ENCODE measurements at regions not wholly inside any gene's neighbourhood (a gene's known extent, or its start where the extent isn't known, plus 50 kb on each side); places are given as distances from the start of the nearest gene placed in this dataset.
"Not testable (repeated sequence)": the region's sequence is repeated elsewhere in the genome, so short reads cannot be mapped to it uniquely, and the experiment has no call there.

GRCh38 chr10:65176994-65177393 is 1655.8 kb downstream of the REEP3 start:
- H2BK5ac ChIP-seq (ENCODE audit: low read length) = no peak overlapping the region
- H3K4me1 ChIP-seq (ENCODE audit: control insufficient read depth, low read depth, low read length) = no peaks in the 10 kb centered on the region
- DNase-seq = no peak
- no peak overlapping the region for H2BK15ac ChIP-seq (replicated peaks; ENCODE audit: low read depth)
- no peak overlapping the region for H3K23ac ChIP-seq (ENCODE audit: low read length)
- no peak overlapping the region for H2AK5ac ChIP-seq (ENCODE audit: low read length)
- H3K4me2 ChIP-seq (ENCODE audit: low read length) = no peak overlapping the region
- H4K8ac ChIP-seq (ENCODE audit: low read depth, low read length) = no peak overlapping the region
- H3K9ac ChIP-seq (ENCODE audit: low read length) = no peak overlapping the region
- no peaks in the 10 kb centered on the region for H3K36me3 ChIP-seq (ENCODE audit: control insufficient read depth, insufficient read depth, low read length)
- WGBS (ENCODE audit: extremely low coverage, insufficient coverage, low lambda C conversion rate) = no CpG with 5 or more reads among the region's 7 CpGs
- no peak overlapping the region for H3K4ac ChIP-seq (ENCODE audit: low read depth, low read length)
- H3K79me1 ChIP-seq (ENCODE audit: low read length) = no peaks in the 10 kb centered on the region
- H3K56ac ChIP-seq (ENCODE audit: low read length) = no peak overlapping the region
- H3K79me2 ChIP-seq (ENCODE audit: control insufficient read depth, insufficient read depth, low read length) = no peaks in the 10 kb centered on the region
- H3K4me3 ChIP-seq (ENCODE audit: low read length) = no peak overlapping the region
- no peak overlapping the region for H4K5ac ChIP-seq (ENCODE audit: low read length)
- H3K18ac ChIP-seq (ENCODE audit: low read length) = no peak overlapping the region
- no peak overlapping the region for H3K27ac ChIP-seq (ENCODE audit: low read depth, low read length)
- H2BK120ac ChIP-seq (ENCODE audit: low read depth, low read length) = no peak overlapping the region
- no peaks in the 10 kb centered on the region for H3K27me3 ChIP-seq (ENCODE audit: insufficient read depth, low read length, poor library complexity)

- Histone ChIP-seq H2BK15ac (replicated peaks; ENCODE audit: low read depth) (no peak overlapping the region), H3K23ac (ENCODE audit: low read length) (no peak overlapping the region), H3K56ac (ENCODE audit: low read length) (no peak overlapping the region), H3K79me2 (ENCODE audit: control insufficient read depth, insufficient read depth, low read length) (no peaks in the 10 kb centered on the region), H3K4me2 (ENCODE audit: low read length) (no peak overlapping the region), H4K5ac (ENCODE audit: low read length) (no peak overlapping the region), H3K4me3 (ENCODE audit: low read length) (no peak overlapping the region), H2AK5ac (ENCODE audit: low read length) (no peak overlapping the region), H3K27ac (ENCODE audit: low read depth, low read length) (no peak overlapping the region), H2BK120ac (ENCODE audit: low read depth, low read length) (no peak overlapping the region), H4K8ac (ENCODE audit: low read depth, low read length) (no peak overlapping the region), H3K4ac (ENCODE audit: low read depth, low read length) (no peak overlapping the region), H3K27me3 (ENCODE audit: insufficient read depth, low read length, poor library complexity) (no peaks in the 10 kb centered on the region), H3K36me3 (ENCODE audit: control insufficient read depth, insufficient read depth, low read length) (no peaks in the 10 kb centered on the region), H2BK5ac (ENCODE audit: low read length) (no peak overlapping the region), H3K4me1 (ENCODE audit: control insufficient read depth, low read depth, low read length) (no peaks in the 10 kb centered on the region), H3K79me1 (ENCODE audit: low read length) (no peaks in the 10 kb centered on the region), H3K18ac (ENCODE audit: low read length) (no peak overlapping the region), H3K9ac (ENCODE audit: low read length) (no peak overlapping the region)
- no peak for DNase-seq
- no CpG with 5 or more reads among the region's 1 CpG for WGBS (ENCODE audit: extremely low coverage, insufficient coverage, low lambda C conversion rate)
These were observed 1662.0 kb downstream of the REEP3 start for GRCh38 chr10:65183236-65183635.

- not testable (repeated sequence) for H3K56ac ChIP-seq (ENCODE audit: low read length); H3K4ac ChIP-seq (ENCODE audit: low read depth, low read length); H2BK120ac ChIP-seq (ENCODE audit: low read depth, low read length); H4K5ac ChIP-seq (ENCODE audit: low read length); H3K79me1 ChIP-seq (ENCODE audit: low read length); H3K79me2 ChIP-seq (ENCODE audit: control insufficient read depth, insufficient read depth, low read length); H3K9ac ChIP-seq (ENCODE audit: low read length); H3K27me3 ChIP-seq (ENCODE audit: insufficient read depth, low read length, poor library complexity); H3K4me2 ChIP-seq (ENCODE audit: low read length); DNase-seq; H3K36me3 ChIP-seq (ENCODE audit: control insufficient read depth, insufficient read depth, low read length); H3K27ac ChIP-seq (ENCODE audit: low read depth, low read length); H4K8ac ChIP-seq (ENCODE audit: low read depth, low read length); H2AK5ac ChIP-seq (ENCODE audit: low read length); H2BK15ac ChIP-seq (replicated peaks; ENCODE audit: low read depth); H3K4me1 ChIP-seq (ENCODE audit: control insufficient read depth, low read depth, low read length); H3K23ac ChIP-seq (ENCODE audit: low read length); H3K18ac ChIP-seq (ENCODE audit: low read length); H3K4me3 ChIP-seq (ENCODE audit: low read length); H2BK5ac ChIP-seq (ENCODE audit: low read length)
- WGBS (ENCODE audit: extremely low coverage, insufficient coverage, low lambda C conversion rate) = no CpG with 5 or more reads among the region's 1 CpG
These were observed 1665.5 kb downstream of the REEP3 start for GRCh38 chr10:65186668-65187067.

GRCh38 chr10:65194126-65194525 is 1672.9 kb downstream of the REEP3 start:
- Histone ChIP-seq H4K5ac (ENCODE audit: low read length) (no peak overlapping the region), H3K4me2 (ENCODE audit: low read length) (no peak overlapping the region), H3K18ac (ENCODE audit: low read length) (no peak overlapping the region), H4K8ac (ENCODE audit: low read depth, low read length) (no peak overlapping the region), H3K4me3 (ENCODE audit: low read length) (no peak overlapping the region), H3K27ac (ENCODE audit: low read depth, low read length) (no peak overlapping the region), H3K79me1 (ENCODE audit: low read length) (no peaks in the 10 kb centered on the region), H3K56ac (ENCODE audit: low read length) (no peak overlapping the region), H3K79me2 (ENCODE audit: control insufficient read depth, insufficient read depth, low read length) (no peaks in the 10 kb centered on the region), H2AK5ac (ENCODE audit: low read length) (no peak overlapping the region), H3K27me3 (ENCODE audit: insufficient read depth, low read length, poor library complexity) (no peaks in the 10 kb centered on the region), H2BK5ac (ENCODE audit: low read length) (no peak overlapping the region), H2BK15ac (replicated peaks; ENCODE audit: low read depth) (no peak overlapping the region), H3K9ac (ENCODE audit: low read length) (no peak overlapping the region), H3K4me1 (ENCODE audit: control insufficient read depth, low read depth, low read length) (no peaks in the 10 kb centered on the region), H3K23ac (ENCODE audit: low read length) (no peak overlapping the region), H3K4ac (ENCODE audit: low read depth, low read length) (no peak overlapping the region), H2BK120ac (ENCODE audit: low read depth, low read length) (no peak overlapping the region), H3K36me3 (ENCODE audit: control insufficient read depth, insufficient read depth, low read length) (no peaks in the 10 kb centered on the region)
- WGBS (ENCODE audit: extremely low coverage, insufficient coverage, low lambda C conversion rate) = no CpG with 5 or more reads among the region's 7 CpGs
- DNase-seq = peak; percentile 58

GRCh38 chr10:65194555-65194954 is 1673.4 kb downstream of the REEP3 start:
- no peaks in the 10 kb centered on the region for H3K4me1 ChIP-seq (ENCODE audit: control insufficient read depth, low read depth, low read length)
- no peak for DNase-seq
- no peaks in the 10 kb centered on the region for H3K27me3 ChIP-seq (ENCODE audit: insufficient read depth, low read length, poor library complexity)
- H3K4me3 ChIP-seq (ENCODE audit: low read length) = no peak overlapping the region
- no peak overlapping the region for H4K5ac ChIP-seq (ENCODE audit: low read length)
- no peak overlapping the region for H4K8ac ChIP-seq (ENCODE audit: low read depth, low read length)
- H2BK5ac ChIP-seq (ENCODE audit: low read length) = no peak overlapping the region
- H3K27ac ChIP-seq (ENCODE audit: low read depth, low read length) = no peak overlapping the region
- no peak overlapping the region for H3K4ac ChIP-seq (ENCODE audit: low read depth, low read length)
- H3K56ac ChIP-seq (ENCODE audit: low read length) = no peak overlapping the region
- H3K79me1 ChIP-seq (ENCODE audit: low read length) = no peaks in the 10 kb centered on the region
- no peak overlapping the region for H3K23ac ChIP-seq (ENCODE audit: low read length)
- no peak overlapping the region for H2BK15ac ChIP-seq (replicated peaks; ENCODE audit: low read depth)
- no peak overlapping the region for H3K18ac ChIP-seq (ENCODE audit: low read length)
- H2BK120ac ChIP-seq (ENCODE audit: low read depth, low read length) = no peak overlapping the region
- no peaks in the 10 kb centered on the region for H3K36me3 ChIP-seq (ENCODE audit: control insufficient read depth, insufficient read depth, low read length)
- H3K9ac ChIP-seq (ENCODE audit: low read length) = no peak overlapping the region
- WGBS (ENCODE audit: extremely low coverage, insufficient coverage, low lambda C conversion rate) = no CpG with 5 or more reads among the region's 2 CpGs
- H2AK5ac ChIP-seq (ENCODE audit: low read length) = no peak overlapping the region
- no peaks in the 10 kb centered on the region for H3K79me2 ChIP-seq (ENCODE audit: control insufficient read depth, insufficient read depth, low read length)
- no peak overlapping the region for H3K4me2 ChIP-seq (ENCODE audit: low read length)

GRCh38 chr10:65196111-65196510 is 1674.9 kb downstream of the REEP3 start:
- no peak overlapping the region for H2BK5ac ChIP-seq (ENCODE audit: low read length)
- H3K27ac ChIP-seq (ENCODE audit: low read depth, low read length) = no peak overlapping the region
- H3K4me3 ChIP-seq (ENCODE audit: low read length) = no peak overlapping the region
- no CpG with 5 or more reads among the region's 1 CpG for WGBS (ENCODE audit: extremely low coverage, insufficient coverage, low lambda C conversion rate)
- no peak overlapping the region for H4K5ac ChIP-seq (ENCODE audit: low read length)
- no peak overlapping the region for H2AK5ac ChIP-seq (ENCODE audit: low read length)
- H3K36me3 ChIP-seq (ENCODE audit: control insufficient read depth, insufficient read depth, low read length) = no peaks in the 10 kb centered on the region
- no peak overlapping the region for H3K56ac ChIP-seq (ENCODE audit: low read length)
- H3K9ac ChIP-seq (ENCODE audit: low read length) = no peak overlapping the region
- H3K4ac ChIP-seq (ENCODE audit: low read depth, low read length) = no peak overlapping the region
- H3K18ac ChIP-seq (ENCODE audit: low read length) = no peak overlapping the region
- no peak overlapping the region for H2BK15ac ChIP-seq (replicated peaks; ENCODE audit: low read depth)
- H3K79me2 ChIP-seq (ENCODE audit: control insufficient read depth, insufficient read depth, low read length) = no peaks in the 10 kb centered on the region
- no peaks in the 10 kb centered on the region for H3K4me1 ChIP-seq (ENCODE audit: control insufficient read depth, low read depth, low read length)
- H4K8ac ChIP-seq (ENCODE audit: low read depth, low read length) = no peak overlapping the region
- no peaks in the 10 kb centered on the region for H3K79me1 ChIP-seq (ENCODE audit: low read length)
- no peak for DNase-seq
- no peaks in the 10 kb centered on the region for H3K27me3 ChIP-seq (ENCODE audit: insufficient read depth, low read length, poor library complexity)
- no peak overlapping the region for H3K23ac ChIP-seq (ENCODE audit: low read length)
- H3K4me2 ChIP-seq (ENCODE audit: low read length) = no peak overlapping the region
- no peak overlapping the region for H2BK120ac ChIP-seq (ENCODE audit: low read depth, low read length)

Data from mesendoderm (in vitro differentiated cells).